Thyroid gland (tissue), 4 donors: ENCODE measurements at regions not wholly inside any gene's neighbourhood (a gene's known extent, or its start where the extent isn't known, plus 50 kb on each side); places are given as distances from the start of the nearest gene placed in this dataset.

Source experiments
- POLR2A ChIP-seq, 2 donors: fragments of 450-650 bp; IDR thresholded peaks; one replicate each; pipeline ENCODE4 v1.6.1; 2017; ENCODE audit warnings: antibody characterized with exemption in 2 of 2, mild to moderate bottlenecking in 2 of 2, moderate library complexity in 1 of 2
- TF ChIP-seq, protein P1 (sequence below), 6 experiments: fragments of 200-600 bp in 3 of 6; fragments of 450-650 bp in 3 of 6; sonication (generic) in 3 of 6; IDR thresholded peaks; one replicate each; pipeline ENCODE4 v1.5.1; 2016 to 2019; ENCODE audit warnings: antibody characterized with exemption in 6 of 6, mild to moderate bottlenecking in 2 of 6, inconsistent platforms in 1 of 6, moderate library complexity in 1 of 6

DNA sequence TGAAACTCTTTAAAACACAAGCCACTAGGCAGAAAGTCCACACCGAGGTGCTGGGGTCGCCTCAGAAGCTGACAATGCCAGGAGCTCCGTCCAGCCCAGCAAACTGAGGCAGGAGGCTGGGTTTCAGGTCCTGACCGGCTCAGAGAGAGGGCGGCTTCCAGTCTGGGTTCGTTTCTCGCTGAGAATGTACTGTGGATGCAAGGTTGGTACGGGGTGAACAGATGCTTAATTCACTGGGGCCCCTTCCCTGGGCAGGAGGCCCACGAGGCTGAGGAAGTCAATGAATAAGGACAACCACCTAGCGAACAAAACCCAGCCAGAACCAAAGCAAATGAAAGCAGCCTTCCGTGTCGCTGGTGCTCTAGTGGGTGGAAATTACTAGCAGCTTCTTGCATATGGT lies 142.0 kb downstream of the RTP5 start:
- TF ChIP-seq, protein P1, sequence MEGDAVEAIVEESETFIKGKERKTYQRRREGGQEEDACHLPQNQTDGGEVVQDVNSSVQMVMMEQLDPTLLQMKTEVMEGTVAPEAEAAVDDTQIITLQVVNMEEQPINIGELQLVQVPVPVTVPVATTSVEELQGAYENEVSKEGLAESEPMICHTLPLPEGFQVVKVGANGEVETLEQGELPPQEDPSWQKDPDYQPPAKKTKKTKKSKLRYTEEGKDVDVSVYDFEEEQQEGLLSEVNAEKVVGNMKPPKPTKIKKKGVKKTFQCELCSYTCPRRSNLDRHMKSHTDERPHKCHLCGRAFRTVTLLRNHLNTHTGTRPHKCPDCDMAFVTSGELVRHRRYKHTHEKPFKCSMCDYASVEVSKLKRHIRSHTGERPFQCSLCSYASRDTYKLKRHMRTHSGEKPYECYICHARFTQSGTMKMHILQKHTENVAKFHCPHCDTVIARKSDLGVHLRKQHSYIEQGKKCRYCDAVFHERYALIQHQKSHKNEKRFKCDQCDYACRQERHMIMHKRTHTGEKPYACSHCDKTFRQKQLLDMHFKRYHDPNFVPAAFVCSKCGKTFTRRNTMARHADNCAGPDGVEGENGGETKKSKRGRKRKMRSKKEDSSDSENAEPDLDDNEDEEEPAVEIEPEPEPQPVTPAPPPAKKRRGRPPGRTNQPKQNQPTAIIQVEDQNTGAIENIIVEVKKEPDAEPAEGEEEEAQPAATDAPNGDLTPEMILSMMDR (IDR thresholded peaks at IDR 0.05) = no peak
- no peak for TF ChIP-seq POLR2A (IDR thresholded peaks at IDR 0.05)
